HepG2 (cell line): ENCODE measurements at regions not wholly inside any gene's neighbourhood (a gene's known extent, or its start where the extent isn't known, plus 50 kb on each side); places are given as distances from the start of the nearest gene placed in this dataset.
"Not testable (repeated sequence)": the region's sequence is repeated elsewhere in the genome, so short reads cannot be mapped to it uniquely, and the experiment has no call there.

Experiments used
- NCOA2 ChIP-seq: sonication (generic); formaldehyde crosslinking; IDR thresholded peaks from 2 replicates; pipeline ENCODE4 v1.8.0; 2022; ENCODE audit warnings: inconsistent platforms
- NFIC ChIP-seq: IDR thresholded peaks from 2 replicates; pipeline ENCODE4 v1.6.1; 2012; ENCODE audit warnings: mild to moderate bottlenecking, low read length, inconsistent platforms
- POLR2A ChIP-seq, 2 experiments: IDR thresholded peaks; 2 replicates each; pipeline ENCODE4 v1.6.1; 2011; ENCODE audit warnings: low read depth in 2 of 2, low read length in 2 of 2, mild to moderate bottlenecking in 1 of 2, moderate library complexity in 1 of 2; ENCODE audit not compliant: insufficient read depth in 1 of 2
- POLR2AphosphoS2 ChIP-seq: IDR thresholded peaks from 2 replicates; pipeline ENCODE4 v1.6.1; 2011; ENCODE audit warnings: low read depth, low read length, improper control_type of control experiment
- SP2 ChIP-seq: sonication (generic); formaldehyde crosslinking; IDR thresholded peaks from 2 replicates; pipeline ENCODE4 v1.5.1; 2020; ENCODE audit warnings: mild to moderate bottlenecking, missing genetic modification reagents
- TF ChIP-seq, protein P1 (sequence below), 2 experiments: IDR thresholded peaks; 2 replicates each; pipeline ENCODE4 v1.6.1; 2011 to 2012; ENCODE audit warnings: low read length in 2 of 2, borderline replicate concordance in 1 of 2, low read depth in 1 of 2, mild to moderate bottlenecking in 1 of 2, moderate library complexity in 1 of 2
- TF ChIP-seq, protein P2 (sequence below): sonication (generic); formaldehyde crosslinking; IDR thresholded peaks from 2 replicates; pipeline ENCODE4 v1.8.0; 2022; ENCODE audit warnings: missing genetic modification reagents, mild to moderate bottlenecking, inconsistent platforms, borderline replicate concordance
- TF ChIP-seq, protein P3 (sequence below): sonication (generic); formaldehyde crosslinking; IDR thresholded peaks from 2 replicates; pipeline ENCODE4 v1.5.0; 2020; ENCODE audit warnings: mild to moderate bottlenecking, missing genetic modification reagents, moderate library complexity

DNA sequence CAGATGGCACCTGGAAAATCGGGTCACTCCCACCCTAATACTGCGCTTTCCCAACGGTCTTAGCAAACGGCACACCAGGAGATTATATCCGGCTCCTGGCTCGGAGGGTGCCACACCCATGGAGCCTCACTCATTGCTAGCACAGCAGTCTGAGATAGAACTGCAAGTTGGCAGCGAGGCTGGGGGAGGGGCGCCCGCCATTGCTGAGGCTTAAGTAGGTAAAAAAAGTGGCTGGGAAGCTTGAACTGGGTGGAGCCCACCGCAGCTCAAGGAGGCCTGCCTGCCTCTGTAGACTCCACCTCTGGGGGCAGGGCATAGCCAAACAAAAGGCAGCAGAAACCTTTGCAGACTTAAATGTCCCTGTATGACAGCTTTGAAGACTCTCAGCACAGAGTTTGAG is 189.6 kb upstream of the GPR149 start:
- TF ChIP-seq, protein P1, sequence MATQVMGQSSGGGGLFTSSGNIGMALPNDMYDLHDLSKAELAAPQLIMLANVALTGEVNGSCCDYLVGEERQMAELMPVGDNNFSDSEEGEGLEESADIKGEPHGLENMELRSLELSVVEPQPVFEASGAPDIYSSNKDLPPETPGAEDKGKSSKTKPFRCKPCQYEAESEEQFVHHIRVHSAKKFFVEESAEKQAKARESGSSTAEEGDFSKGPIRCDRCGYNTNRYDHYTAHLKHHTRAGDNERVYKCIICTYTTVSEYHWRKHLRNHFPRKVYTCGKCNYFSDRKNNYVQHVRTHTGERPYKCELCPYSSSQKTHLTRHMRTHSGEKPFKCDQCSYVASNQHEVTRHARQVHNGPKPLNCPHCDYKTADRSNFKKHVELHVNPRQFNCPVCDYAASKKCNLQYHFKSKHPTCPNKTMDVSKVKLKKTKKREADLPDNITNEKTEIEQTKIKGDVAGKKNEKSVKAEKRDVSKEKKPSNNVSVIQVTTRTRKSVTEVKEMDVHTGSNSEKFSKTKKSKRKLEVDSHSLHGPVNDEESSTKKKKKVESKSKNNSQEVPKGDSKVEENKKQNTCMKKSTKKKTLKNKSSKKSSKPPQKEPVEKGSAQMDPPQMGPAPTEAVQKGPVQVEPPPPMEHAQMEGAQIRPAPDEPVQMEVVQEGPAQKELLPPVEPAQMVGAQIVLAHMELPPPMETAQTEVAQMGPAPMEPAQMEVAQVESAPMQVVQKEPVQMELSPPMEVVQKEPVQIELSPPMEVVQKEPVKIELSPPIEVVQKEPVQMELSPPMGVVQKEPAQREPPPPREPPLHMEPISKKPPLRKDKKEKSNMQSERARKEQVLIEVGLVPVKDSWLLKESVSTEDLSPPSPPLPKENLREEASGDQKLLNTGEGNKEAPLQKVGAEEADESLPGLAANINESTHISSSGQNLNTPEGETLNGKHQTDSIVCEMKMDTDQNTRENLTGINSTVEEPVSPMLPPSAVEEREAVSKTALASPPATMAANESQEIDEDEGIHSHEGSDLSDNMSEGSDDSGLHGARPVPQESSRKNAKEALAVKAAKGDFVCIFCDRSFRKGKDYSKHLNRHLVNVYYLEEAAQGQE (IDR thresholded peaks at IDR 0.05; ENCODE audit: borderline replicate concordance in 1 of 2, low read depth in 1 of 2, low read length in 2 of 2): not testable (repeated sequence)
- TF ChIP-seq NFIC; SP2 (CRISPR knock-in tag); NCOA2 (CRISPR knock-in tag); POLR2AphosphoS2; POLR2A (IDR thresholded peaks at IDR 0.05; ENCODE audit: insufficient read depth in 1 of 2, low read depth in 2 of 2, low read length in 2 of 2): not testable (repeated sequence)
- TF ChIP-seq, protein P2, sequence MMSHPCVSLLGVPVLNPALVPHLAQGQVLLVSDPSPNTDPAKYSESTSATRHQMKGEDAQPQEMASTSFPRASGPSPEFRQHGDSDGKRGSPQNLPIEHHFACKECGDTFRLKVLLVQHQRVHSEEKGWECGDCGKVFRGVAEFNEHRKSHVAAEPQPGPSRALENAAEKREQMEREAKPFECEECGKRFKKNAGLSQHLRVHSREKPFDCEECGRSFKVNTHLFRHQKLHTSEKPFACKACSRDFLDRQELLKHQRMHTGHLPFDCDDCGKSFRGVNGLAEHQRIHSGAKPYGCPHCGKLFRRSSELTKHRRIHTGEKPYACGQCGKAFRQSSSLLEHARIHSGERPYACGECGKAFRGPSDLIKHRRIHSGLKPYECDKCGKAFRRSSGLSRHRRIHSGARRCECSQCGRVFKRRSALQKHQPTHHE (CRISPR knock-in tag): not testable (repeated sequence)
- TF ChIP-seq, protein P3, sequence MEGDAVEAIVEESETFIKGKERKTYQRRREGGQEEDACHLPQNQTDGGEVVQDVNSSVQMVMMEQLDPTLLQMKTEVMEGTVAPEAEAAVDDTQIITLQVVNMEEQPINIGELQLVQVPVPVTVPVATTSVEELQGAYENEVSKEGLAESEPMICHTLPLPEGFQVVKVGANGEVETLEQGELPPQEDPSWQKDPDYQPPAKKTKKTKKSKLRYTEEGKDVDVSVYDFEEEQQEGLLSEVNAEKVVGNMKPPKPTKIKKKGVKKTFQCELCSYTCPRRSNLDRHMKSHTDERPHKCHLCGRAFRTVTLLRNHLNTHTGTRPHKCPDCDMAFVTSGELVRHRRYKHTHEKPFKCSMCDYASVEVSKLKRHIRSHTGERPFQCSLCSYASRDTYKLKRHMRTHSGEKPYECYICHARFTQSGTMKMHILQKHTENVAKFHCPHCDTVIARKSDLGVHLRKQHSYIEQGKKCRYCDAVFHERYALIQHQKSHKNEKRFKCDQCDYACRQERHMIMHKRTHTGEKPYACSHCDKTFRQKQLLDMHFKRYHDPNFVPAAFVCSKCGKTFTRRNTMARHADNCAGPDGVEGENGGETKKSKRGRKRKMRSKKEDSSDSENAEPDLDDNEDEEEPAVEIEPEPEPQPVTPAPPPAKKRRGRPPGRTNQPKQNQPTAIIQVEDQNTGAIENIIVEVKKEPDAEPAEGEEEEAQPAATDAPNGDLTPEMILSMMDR: not testable (repeated sequence)
